ENCODE measurements at regions not wholly inside any gene's neighbourhood (a gene's known extent, or its start where the extent isn't known, plus 50 kb on each side); places are given as distances from the start of the nearest gene placed in this dataset.

DNA sequence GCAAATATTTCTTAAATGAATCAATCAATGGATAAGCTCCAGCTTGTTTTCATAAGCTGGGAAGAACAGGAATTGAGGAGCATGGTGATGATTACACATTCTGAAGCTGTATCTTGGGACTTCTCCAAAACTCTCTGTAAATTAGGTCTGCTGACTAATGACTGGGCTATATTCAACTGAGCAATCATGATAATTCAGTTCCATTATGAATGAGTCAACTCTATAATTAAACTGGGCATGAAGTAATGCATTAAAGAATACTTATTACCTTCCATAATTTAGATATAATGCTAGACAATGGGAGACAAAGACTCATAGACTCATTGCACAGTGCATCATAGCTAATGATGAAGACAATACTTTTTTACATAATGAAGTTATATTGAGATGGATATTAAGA lies 207.4 kb downstream of the CBLN2 start:
- DNase-seq (ENCODE audit: low read depth), result peak; percentile 3

DNA sequence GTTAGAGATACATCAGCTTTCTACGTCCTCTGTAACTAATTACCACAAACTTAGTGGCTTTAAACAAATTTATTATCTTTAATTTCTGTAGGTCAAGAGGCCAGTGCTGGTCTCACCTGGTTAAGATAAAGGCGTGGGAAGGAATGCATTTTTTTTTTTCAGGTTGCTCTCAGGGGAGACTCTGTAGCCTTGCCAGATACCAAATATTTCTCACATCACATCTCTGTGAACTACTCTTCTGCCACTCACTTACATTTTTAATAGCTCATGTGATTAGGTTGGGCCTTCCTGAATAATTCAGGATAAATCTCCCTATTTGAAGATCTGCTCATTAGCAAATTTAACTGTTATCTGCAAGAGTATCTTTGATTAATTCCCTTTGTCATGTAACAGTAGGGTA lies 214.6 kb downstream of the CBLN2 start:
- DNase-seq (ENCODE audit: low read depth), result no peak
- TF ChIP-seq, protein P1, sequence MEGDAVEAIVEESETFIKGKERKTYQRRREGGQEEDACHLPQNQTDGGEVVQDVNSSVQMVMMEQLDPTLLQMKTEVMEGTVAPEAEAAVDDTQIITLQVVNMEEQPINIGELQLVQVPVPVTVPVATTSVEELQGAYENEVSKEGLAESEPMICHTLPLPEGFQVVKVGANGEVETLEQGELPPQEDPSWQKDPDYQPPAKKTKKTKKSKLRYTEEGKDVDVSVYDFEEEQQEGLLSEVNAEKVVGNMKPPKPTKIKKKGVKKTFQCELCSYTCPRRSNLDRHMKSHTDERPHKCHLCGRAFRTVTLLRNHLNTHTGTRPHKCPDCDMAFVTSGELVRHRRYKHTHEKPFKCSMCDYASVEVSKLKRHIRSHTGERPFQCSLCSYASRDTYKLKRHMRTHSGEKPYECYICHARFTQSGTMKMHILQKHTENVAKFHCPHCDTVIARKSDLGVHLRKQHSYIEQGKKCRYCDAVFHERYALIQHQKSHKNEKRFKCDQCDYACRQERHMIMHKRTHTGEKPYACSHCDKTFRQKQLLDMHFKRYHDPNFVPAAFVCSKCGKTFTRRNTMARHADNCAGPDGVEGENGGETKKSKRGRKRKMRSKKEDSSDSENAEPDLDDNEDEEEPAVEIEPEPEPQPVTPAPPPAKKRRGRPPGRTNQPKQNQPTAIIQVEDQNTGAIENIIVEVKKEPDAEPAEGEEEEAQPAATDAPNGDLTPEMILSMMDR (conservative IDR thresholded peaks at IDR 0.05; ENCODE audit: control insufficient read depth, insufficient read depth, low read depth, low read length), result no peak
- H3K4me3 ChIP-seq (ENCODE audit: control insufficient read depth, low read depth, low read length), result no peak overlapping the region

More for the DNA sequence above, 207.4 kb downstream of the CBLN2 start:
- TF ChIP-seq, protein P1 (conservative IDR thresholded peaks at IDR 0.05; ENCODE audit: control insufficient read depth, insufficient read depth, low read depth, low read length), result no peak
- H3K4me3 ChIP-seq (ENCODE audit: control insufficient read depth, low read depth, low read length), result no peak overlapping the region

DNA sequence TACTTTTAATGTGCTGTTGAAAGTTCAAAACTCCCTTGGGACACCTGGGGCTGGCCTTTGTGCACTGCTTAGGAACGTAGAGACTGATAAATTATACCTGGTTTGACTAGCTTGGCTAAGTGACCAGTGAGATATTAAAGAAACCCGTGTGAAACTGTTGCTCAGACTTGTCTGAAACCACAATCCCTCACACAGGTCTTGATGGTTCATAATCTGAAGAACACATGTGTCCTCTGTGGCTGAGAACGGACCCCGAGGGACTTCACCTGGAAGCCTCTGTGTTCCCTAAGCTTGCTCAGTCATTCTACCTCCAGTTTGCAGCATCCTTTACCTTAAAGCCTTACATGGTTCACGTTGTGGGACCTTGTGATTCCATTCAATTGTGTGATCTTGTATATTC lies 218.8 kb downstream of the CBLN2 start:
- TF ChIP-seq, protein P1 (conservative IDR thresholded peaks at IDR 0.05; ENCODE audit: control insufficient read depth, insufficient read depth, low read depth, low read length), result no peak
- no peak overlapping the region for H3K4me3 ChIP-seq (ENCODE audit: control insufficient read depth, low read depth, low read length)
- DNase-seq (ENCODE audit: low read depth), result no peak

DNA sequence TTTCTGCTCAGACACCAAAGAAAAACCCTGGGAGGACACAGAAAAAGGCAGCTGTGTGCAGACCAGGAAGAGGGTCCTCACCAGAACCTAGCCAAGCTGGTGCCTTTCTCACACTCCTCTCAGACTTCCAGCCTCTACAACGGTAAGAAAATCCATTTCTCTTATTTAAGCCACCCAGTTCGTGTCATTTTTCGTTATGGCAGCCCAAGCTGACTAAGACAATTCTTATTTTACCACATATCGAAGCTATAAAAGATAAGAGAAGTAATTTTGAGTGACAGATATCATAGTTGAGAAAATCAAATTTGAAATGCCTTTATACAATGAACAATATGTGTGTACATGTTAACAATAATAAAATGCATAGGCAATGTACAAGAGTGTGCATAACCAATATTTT lies 219.5 kb downstream of the CBLN2 start:
- DNase-seq (ENCODE audit: low read depth), result no peak
- no peak overlapping the region for H3K4me3 ChIP-seq (ENCODE audit: control insufficient read depth, low read depth, low read length)
- TF ChIP-seq, protein P1 (conservative IDR thresholded peaks at IDR 0.05; ENCODE audit: control insufficient read depth, insufficient read depth, low read depth, low read length), result no peak

DNA sequence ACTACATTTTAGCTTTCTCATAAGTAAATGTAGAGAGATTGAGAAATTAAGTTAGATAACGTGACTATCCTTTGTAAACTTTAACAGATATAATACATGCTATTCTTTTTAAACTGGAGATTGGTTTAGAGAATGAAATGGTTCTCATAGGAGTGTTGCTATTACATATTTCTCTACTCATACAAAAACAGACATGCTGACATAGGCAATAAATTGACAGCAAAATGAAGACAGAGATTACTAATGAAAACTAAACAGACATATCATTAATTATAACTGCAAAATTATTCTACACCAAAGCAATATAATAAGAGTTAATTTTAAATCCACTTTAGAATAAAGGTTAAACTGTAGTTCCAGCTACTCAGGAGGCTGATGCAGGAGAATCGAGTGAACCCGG lies 227.6 kb downstream of the CBLN2 start:
- H3K4me3 ChIP-seq (ENCODE audit: control insufficient read depth, low read depth, low read length), result no peak overlapping the region
- TF ChIP-seq, protein P1 (conservative IDR thresholded peaks at IDR 0.05; ENCODE audit: control insufficient read depth, insufficient read depth, low read depth, low read length), result no peak

DNA sequence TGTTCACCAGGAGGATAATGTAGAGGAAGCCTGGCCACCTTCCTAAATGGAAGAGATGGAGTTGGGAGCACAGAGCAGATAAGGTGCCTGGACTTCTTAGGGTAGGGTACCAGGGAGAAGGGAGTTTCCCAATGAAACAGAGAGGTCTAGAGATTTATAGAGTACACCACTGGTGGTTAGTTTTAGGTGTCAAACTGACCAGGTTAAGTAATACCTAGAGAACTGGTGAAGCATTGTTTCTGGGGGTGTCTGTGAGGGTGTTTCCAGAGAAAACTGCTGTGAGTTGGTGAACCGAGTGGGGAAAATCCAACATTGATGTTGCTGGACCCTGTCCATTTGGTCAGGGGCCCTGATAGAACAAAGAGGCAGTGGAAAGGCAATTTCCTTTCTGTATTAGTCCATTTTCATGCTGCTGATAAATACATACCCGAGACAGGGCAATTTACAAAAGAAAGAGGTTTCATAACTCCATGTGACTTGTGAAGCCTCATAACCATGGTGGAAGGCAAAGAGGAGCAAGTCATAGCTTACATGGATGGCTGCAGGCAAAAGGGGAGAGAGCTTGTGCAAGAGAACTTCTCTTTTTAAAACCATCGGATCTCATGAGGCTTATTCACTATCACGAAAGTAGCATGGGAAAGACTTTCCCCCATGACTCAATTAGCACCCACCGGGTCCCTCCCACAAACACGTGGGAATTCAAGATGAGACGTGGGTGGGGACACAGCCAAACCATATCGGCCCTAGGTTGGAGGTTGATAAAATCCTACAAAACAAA lies 260.8 kb downstream of the CBLN2 start:
- TF ChIP-seq, protein P1 (conservative IDR thresholded peaks at IDR 0.05; ENCODE audit: control insufficient read depth, insufficient read depth, low read depth, low read length), result no peak
- H3K4me3 ChIP-seq (ENCODE audit: control insufficient read depth, low read depth, low read length), result no peak overlapping the region
- no peak for DNase-seq (ENCODE audit: low read depth)

More for the DNA sequence above, 227.6 kb downstream of the CBLN2 start:
- no peak for DNase-seq (ENCODE audit: low read depth)
